A673 (cell line): ENCODE measurements at regions not wholly inside any gene's neighbourhood (a gene's known extent, or its start where the extent isn't known, plus 50 kb on each side); places are given as distances from the start of the nearest gene placed in this dataset.

Source experiments
- BruUV-seq: library from RNA; stranded (reverse); fragments of 400-500 nt; replicated peaks from 2 replicates; lab custom pipeline; 2021; lab: Mats Ljungman, UMichigan
- CTCF ChIA-PET: fragments of 300-600 bp; sonication (Branson Sonifier 250); formaldehyde crosslinking; loops from one replicate; lab custom pipeline; 2022; ENCODE audit warnings: antibody characterized with exemption; lab: Charles Lee
- POLR2A ChIA-PET: fragments of 300-600 bp; sonication (Branson Sonifier 250); formaldehyde crosslinking; loops from one replicate; lab custom pipeline; 2022; ENCODE audit warnings: antibody characterized with exemption; ENCODE audit not compliant: low non-redundant PET; lab: Charles Lee
- DNase-seq: peaks from one replicate; pipeline ENCODE4 v3.0.0-alpha.2; 2015; ENCODE audit warnings: low spot score
- H3K27ac ChIP-seq: fragments of 200-600 bp; sonication (generic); 2 replicates; pipeline ENCODE4 v1.5.1; 2016; ENCODE audit warnings: mixed run types, low read depth, mild to moderate bottlenecking, mixed read lengths, antibody characterized with exemption, low read length; ENCODE audit not compliant: poor library complexity, severe bottlenecking
- H3K27me3 ChIP-seq: fragments of 200-600 bp; sonication (generic); replicated peaks from 2 replicates; pipeline ENCODE4 v1.6.1; 2017; ENCODE audit warnings: mixed run types, low read depth, mild to moderate bottlenecking, mixed read lengths, antibody characterized with exemption, low read length; ENCODE audit not compliant: insufficient read depth, poor library complexity
- H3K36me3 ChIP-seq: fragments of 200-600 bp; sonication (generic); 2 replicates; pipeline ENCODE4 v1.6.1; 2016; ENCODE audit warnings: mixed run types, mild to moderate bottlenecking, mixed read lengths, antibody characterized with exemption, low read length; ENCODE audit not compliant: insufficient read depth, poor library complexity, severe bottlenecking
- H3K4me1 ChIP-seq: fragments of 200-600 bp; sonication (generic); 2 replicates; pipeline ENCODE4 v1.6.1; 2017; ENCODE audit warnings: mixed run types, mild to moderate bottlenecking, mixed read lengths, antibody characterized with exemption, low read length; ENCODE audit not compliant: insufficient read depth, poor library complexity, severe bottlenecking
- H3K4me3 ChIP-seq: fragments of 200-600 bp; sonication (generic); 2 replicates; pipeline ENCODE4 v1.5.1; 2016; ENCODE audit warnings: low read depth, mixed run types, mild to moderate bottlenecking, mixed read lengths, low read length; ENCODE audit not compliant: poor library complexity, severe bottlenecking
- H3K9me3 ChIP-seq: fragments of 200-600 bp; sonication (generic); 2 replicates; pipeline ENCODE4 v1.6.1; 2016; ENCODE audit warnings: mixed run types, low read depth, mild to moderate bottlenecking, mixed read lengths, antibody characterized with exemption, low read length; ENCODE audit not compliant: poor library complexity, severe bottlenecking
- CTCF ChIP-seq: fragments of 300-800, 200-600 bp; sonication (generic); conservative IDR thresholded peaks from 2 replicates; pipeline ENCODE4 v1.5.1; 2017; ENCODE audit warnings: low read depth, mild to moderate bottlenecking, antibody characterized with exemption, low read length, moderate library complexity, mixed read lengths
- EZH2 ChIP-seq: fragments of 200-600 bp; sonication (generic); IDR thresholded peaks from 2 replicates; pipeline ENCODE4 v1.6.1; 2017; ENCODE audit warnings: borderline replicate concordance, low read depth, mild to moderate bottlenecking, mixed read lengths, antibody characterized with exemption, low read length; ENCODE audit not compliant: poor library complexity, severe bottlenecking
- intact Hi-C: fragments of 100-400 bp; cut with micrococcal nuclease; formaldehyde crosslinking; loops from one replicate; pipeline ENCODE4 v1.10.0; 2022; ENCODE audit not compliant: unreplicated experiment

- H3K4me1 ChIP-seq: no peaks in the 10 kb centered on the region
- no peak overlapping the region for H3K4me3 ChIP-seq
- CTCF ChIA-PET: no interaction called here
- H3K36me3 ChIP-seq: no peaks in the 10 kb centered on the region
- H3K9me3 ChIP-seq: no peaks in the 10 kb centered on the region
- POLR2A ChIA-PET: no interaction called here
- no TSS peak for BruUV-seq
- TF ChIP-seq CTCF (no peak), EZH2 (no peak)
- H3K27me3 ChIP-seq: peaks cover 9% of the 10 kb centered on the region
- H3K27ac ChIP-seq: no peak overlapping the region
- DNase-seq: no peak
- intact Hi-C loops: no loop called here
These were observed 69.7 kb upstream of the ACKR3 start for GRCh38 chr2:236499691-236500578.

GRCh38 chr2:236501026-236501425 lies 68.6 kb upstream of the ACKR3 start:
- no peak for TF ChIP-seq CTCF
- no peak for TF ChIP-seq EZH2
- BruUV-seq: no TSS peak
- DNase-seq: no peak
- Histone ChIP-seq H3K36me3 (no peaks in the 10 kb centered on the region), H3K4me3 (no peak overlapping the region), H3K4me1 (no peaks in the 10 kb centered on the region), H3K9me3 (no peaks in the 10 kb centered on the region), H3K27ac (no peak overlapping the region), H3K27me3 (peaks cover 18% of the 10 kb centered on the region)
- POLR2A ChIA-PET: no interaction called here
- intact Hi-C loops: no loop called here
- CTCF ChIA-PET: no interaction called here

- POLR2A ChIA-PET: no interaction called here
- Histone ChIP-seq H3K4me1 (no peaks in the 10 kb centered on the region), H3K4me3 (no peak overlapping the region), H3K27ac (no peak overlapping the region), H3K27me3 (peaks cover 23% of the 10 kb centered on the region), H3K36me3 (no peaks in the 10 kb centered on the region), H3K9me3 (no peaks in the 10 kb centered on the region)
- BruUV-seq: no TSS peak
- intact Hi-C loops: no loop called here
- no peak for TF ChIP-seq EZH2
- TF ChIP-seq CTCF: no peak
- CTCF ChIA-PET: no interaction called here
- DNase-seq: no peak
These were observed 68.1 kb upstream of the ACKR3 start for GRCh38 chr2:236501531-236501930.
